ENCODE measurements at regions not wholly inside any gene's neighbourhood (a gene's known extent, or its start where the extent isn't known, plus 50 kb on each side); places are given as distances from the start of the nearest gene placed in this dataset.
"Not testable (repeated sequence)": the region's sequence is repeated elsewhere in the genome, so short reads cannot be mapped to it uniquely, and the experiment has no call there.

- not testable (repeated sequence) for TF ChIP-seq CTCF (IDR thresholded peaks at IDR 0.05 in 4 of 5, conservative IDR thresholded peaks at IDR 0.05 in 1 of 5); POLR2A (IDR thresholded peaks at IDR 0.05)
Measured at GRCh38 chr5:100656771-100657170, 121.6 kb downstream of the FAM174A start.
